SK-N-SH (cell line): ENCODE measurements at regions not wholly inside any gene's neighbourhood (a gene's known extent, or its start where the extent isn't known, plus 50 kb on each side); places are given as distances from the start of the nearest gene placed in this dataset.

Experiments
- CTCF ChIA-PET: fragments of 300-600, 350-600 bp; formaldehyde crosslinking; extraction: SDS; loops from one replicate; lab custom pipeline; 2021; lab: Yijun Ruan, JAX
- POLR2A ChIA-PET: fragments of 350-600 bp; sonication (Branson Sonifier 250); formaldehyde crosslinking; extraction: SDS; loops from one replicate; lab custom pipeline; 2020; ENCODE audit warnings: antibody characterized with exemption, inconsistent platforms; lab: Yijun Ruan, JAX
- DNase-seq: peaks from one replicate; pipeline ENCODE4 v3.0.0; 2012
- H2AFZ ChIP-seq: fragments of 200-600 bp; sonication (generic); 2 replicates; pipeline ENCODE4 v1.8.1; 2016; ENCODE audit warnings: antibody characterized with exemption, mild to moderate bottlenecking, low read depth
- H3F3A ChIP-seq: fragments of 200-600 bp; sonication (generic); replicated peaks from 2 replicates; pipeline ENCODE3; 2016; ENCODE audit warnings: antibody characterized with exemption, mild to moderate bottlenecking; ENCODE audit not compliant: insufficient read depth
- H3K27ac ChIP-seq, 2 experiments: fragments of 200-500 bp in 1 of 2; fragments of 200-600 bp in 1 of 2; sonication (Bioruptor generic) in 1 of 2; sonication (generic), shearing (Covaris generic) in 1 of 2; 2 replicates each; pipeline versions ENCODE4 v1.5.1 to v1.6.1; 2014 to 2016; ENCODE audit warnings: low read depth in 2 of 2, inconsistent platforms in 1 of 2, low read length in 1 of 2, mild to moderate bottlenecking in 1 of 2, mixed read lengths in 1 of 2
- H3K27me3 ChIP-seq: fragments of 200-600 bp; sonication (generic), shearing (Covaris generic); 2 replicates; pipeline ENCODE4 v1.6.1; 2016; ENCODE audit warnings: mixed run types; ENCODE audit not compliant: insufficient read depth
- H3K36me3 ChIP-seq, 2 experiments: fragments of 200-500 bp in 1 of 2; fragments of 200-600 bp in 1 of 2; sonication (Bioruptor generic) in 1 of 2; sonication (generic) in 1 of 2; replicated peaks in 1 of 2; 2 replicates each; pipeline versions ENCODE3 to v1.5.1; 2014 to 2016; ENCODE audit warnings: low read length in 1 of 2, mild to moderate bottlenecking in 1 of 2; ENCODE audit not compliant: insufficient read depth in 2 of 2, control insufficient read depth in 1 of 2
- H3K4me1 ChIP-seq, 2 experiments: fragments of 200-500 bp in 1 of 2; fragments of 200-600 bp in 1 of 2; sonication (Bioruptor generic) in 1 of 2; sonication (generic), shearing (Covaris generic) in 1 of 2; 2 replicates each; pipeline versions ENCODE4 v1.5.1 to v1.6.1; 2014 to 2016; ENCODE audit warnings: low read depth in 1 of 2, low read length in 1 of 2, mixed run types in 1 of 2; ENCODE audit not compliant: insufficient read depth in 2 of 2, control insufficient read depth in 1 of 2
- H3K4me2 ChIP-seq: fragments of 200-600 bp; sonication (generic), shearing (Covaris generic); 2 replicates; pipeline ENCODE4 v1.6.1; 2017; ENCODE audit warnings: mixed run types
- H3K4me3 ChIP-seq, 2 experiments: fragments of 200-500 bp in 1 of 2; fragments of 200-600 bp in 1 of 2; sonication (Bioruptor generic) in 1 of 2; sonication (generic), shearing (Covaris generic) in 1 of 2; 2 replicates each; pipeline versions ENCODE4 v1.5.1 to v1.8.1; 2014 to 2016; ENCODE audit warnings: low read depth in 2 of 2, inconsistent platforms in 1 of 2, low read length in 1 of 2, mild to moderate bottlenecking in 1 of 2, mixed read lengths in 1 of 2, moderate library complexity in 1 of 2
- H3K79me2 ChIP-seq: fragments of 200-600 bp; sonication (generic); 2 replicates; pipeline ENCODE4 v1.8.1; 2017; ENCODE audit warnings: mild to moderate bottlenecking; ENCODE audit not compliant: insufficient read depth
- H3K9ac ChIP-seq: fragments of 200-600 bp; sonication (generic); 2 replicates; pipeline ENCODE4 v1.6.1; 2017; ENCODE audit warnings: mixed run types
- H3K9me2 ChIP-seq: fragments of 200-600 bp; sonication (generic); 2 replicates; pipeline ENCODE4 v1.6.1; 2017; ENCODE audit warnings: mixed run types
- H3K9me3 ChIP-seq: fragments of 200-600 bp; sonication (generic); 2 replicates; pipeline ENCODE4 v1.6.1; 2017; ENCODE audit warnings: mixed run types, mild to moderate bottlenecking, moderate library complexity
- H4K20me1 ChIP-seq: fragments of 200-600 bp; sonication (generic); 2 replicates; pipeline ENCODE4 v1.6.1; 2017; ENCODE audit warnings: mild to moderate bottlenecking, mixed run types; ENCODE audit not compliant: insufficient read depth
- CHD2 ChIP-seq: fragments of 150-350 bp; IDR thresholded peaks from 2 replicates; pipeline ENCODE4 v1.6.1; 2018; ENCODE audit warnings: low read length; ENCODE audit not compliant: partially characterized antibody
- GATA2 ChIP-seq: sonication (generic); formaldehyde crosslinking; IDR thresholded peaks from 2 replicates; pipeline ENCODE4 v1.5.0; 2020; ENCODE audit warnings: mild to moderate bottlenecking, missing genetic modification reagents
- NFIC ChIP-seq: IDR thresholded peaks from 2 replicates; pipeline ENCODE4 v1.4.0; 2012; ENCODE audit warnings: borderline replicate concordance
- POLR2AphosphoS5 ChIP-seq: IDR thresholded peaks from 2 replicates; pipeline ENCODE4 v1.6.1; 2012; ENCODE audit warnings: low read depth, low read length
- RAD21 ChIP-seq: IDR thresholded peaks from 2 replicates; pipeline ENCODE4 v1.6.1; 2012; ENCODE audit warnings: mild to moderate bottlenecking, low read length
- RFX5 ChIP-seq: IDR thresholded peaks from 2 replicates; pipeline ENCODE4 v1.6.1; 2012; ENCODE audit warnings: mild to moderate bottlenecking, improper control_type of control experiment, low read length
- RXRA ChIP-seq: IDR thresholded peaks from 2 replicates; pipeline ENCODE4 v1.4.0; 2012; ENCODE audit warnings: low read depth, mild to moderate bottlenecking, borderline replicate concordance
- WGBS: methylation state at CpG from one replicate; pipeline ENCODE4 v1.1.6; 2017; ENCODE audit warnings: low lambda C conversion rate; 5-methylcytosine and 5-hydroxymethylcytosine counted together
- TF ChIP-seq, protein P1 (sequence below): IDR thresholded peaks from 2 replicates; pipeline ENCODE4 v1.6.1; 2012; ENCODE audit warnings: mild to moderate bottlenecking, low read depth, low read length, moderate library complexity
- TF ChIP-seq, protein P2 (sequence below): IDR thresholded peaks from 2 replicates; pipeline ENCODE4 v1.4.0; 2012; ENCODE audit warnings: low read depth
- TF ChIP-seq, protein P3 (sequence below): IDR thresholded peaks from 2 replicates; pipeline ENCODE4; 2012
- TF ChIP-seq, protein P4 (sequence below): fragments of 150-350 bp; IDR thresholded peaks from 2 replicates; pipeline ENCODE4 v1.6.1; 2016; ENCODE audit warnings: mild to moderate bottlenecking, low read depth, low read length
- TF ChIP-seq, protein P5 (sequence below): fragments of 200-600 bp; sonication (generic); IDR thresholded peaks from 2 replicates; pipeline ENCODE4 v1.6.1; 2017; ENCODE audit warnings: antibody characterized with exemption, mild to moderate bottlenecking, moderate library complexity

DNA sequence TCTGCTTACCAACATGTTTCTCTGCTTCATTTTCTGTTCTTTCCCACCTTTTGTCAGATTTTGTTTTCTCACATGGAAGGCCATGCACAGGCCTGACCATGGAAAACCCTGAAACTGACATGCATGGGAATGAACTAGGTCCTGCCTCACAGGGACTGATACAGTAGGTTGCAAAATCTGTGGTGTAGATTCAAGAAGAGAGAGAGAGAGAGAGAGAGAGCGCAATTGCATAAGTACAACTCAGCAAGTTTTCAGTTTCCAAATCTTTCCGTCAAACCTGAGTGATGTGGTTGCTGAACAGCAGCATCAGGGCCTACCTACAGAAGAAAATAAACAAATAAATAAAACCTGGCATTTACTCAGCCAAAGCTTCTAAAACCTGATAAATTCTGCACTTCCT lies 87.5 kb upstream of the RNF152 start (continued):
- no peak for TF ChIP-seq RFX5
- TF ChIP-seq RXRA: no peak

DNA sequence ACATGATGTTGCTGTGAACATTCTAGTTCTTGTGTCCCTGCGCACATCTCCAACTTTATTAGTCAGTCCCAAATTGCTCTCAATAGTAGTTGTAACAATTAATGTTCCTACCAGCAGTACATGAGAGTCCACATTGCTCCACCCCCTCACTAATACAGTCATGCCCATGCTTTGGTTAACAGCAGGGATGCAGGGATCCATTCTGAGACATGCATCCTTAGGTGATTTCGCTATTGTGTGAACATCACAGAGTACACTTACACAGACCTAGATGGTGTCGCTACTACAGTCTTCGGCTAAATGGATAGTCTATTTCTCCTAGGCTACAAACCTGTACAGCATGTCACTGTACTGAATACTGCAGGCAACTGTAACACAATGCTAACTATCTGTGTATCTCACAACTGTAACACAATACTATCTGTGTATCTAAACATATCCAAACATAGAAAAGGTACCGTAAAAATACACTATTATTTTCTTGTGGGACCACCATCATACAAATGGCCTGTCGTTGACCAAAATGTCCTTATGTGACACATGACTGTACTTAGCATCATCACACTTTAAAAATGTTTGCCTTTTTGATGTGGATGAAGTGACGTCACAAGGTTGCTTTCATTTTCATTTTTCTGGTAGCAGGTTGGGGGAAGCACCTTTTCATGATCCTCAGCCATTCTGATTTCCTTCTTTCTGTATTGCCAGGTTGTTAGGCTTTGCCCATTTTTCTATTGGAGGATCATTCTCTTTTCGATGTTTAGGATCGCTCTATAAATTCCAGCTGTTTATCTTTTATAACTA lies 82.9 kb upstream of the RNF152 start:
- DNase-seq: no peak
- Histone ChIP-seq H4K20me1 (no peaks in the 10 kb centered on the region), H3K4me2 (no peak overlapping the region), H2AFZ (no peak overlapping the region), H3K27ac (no peak overlapping the region), H3K4me1 (no peaks in the 10 kb centered on the region), H3K36me3 (no peaks in the 10 kb centered on the region), H3F3A (peaks cover 10% of the 10 kb centered on the region), H3K9me3 (no peaks in the 10 kb centered on the region), H3K4me3 (no peak overlapping the region), H3K9me2 (no peaks in the 10 kb centered on the region), H3K9ac (no peak overlapping the region), H3K79me2 (no peaks in the 10 kb centered on the region), H3K27me3 (no peaks in the 10 kb centered on the region)
- POLR2A ChIA-PET: no interaction called here
- TF ChIP-seq POLR2AphosphoS5: no peak
- TF ChIP-seq, protein P1, sequence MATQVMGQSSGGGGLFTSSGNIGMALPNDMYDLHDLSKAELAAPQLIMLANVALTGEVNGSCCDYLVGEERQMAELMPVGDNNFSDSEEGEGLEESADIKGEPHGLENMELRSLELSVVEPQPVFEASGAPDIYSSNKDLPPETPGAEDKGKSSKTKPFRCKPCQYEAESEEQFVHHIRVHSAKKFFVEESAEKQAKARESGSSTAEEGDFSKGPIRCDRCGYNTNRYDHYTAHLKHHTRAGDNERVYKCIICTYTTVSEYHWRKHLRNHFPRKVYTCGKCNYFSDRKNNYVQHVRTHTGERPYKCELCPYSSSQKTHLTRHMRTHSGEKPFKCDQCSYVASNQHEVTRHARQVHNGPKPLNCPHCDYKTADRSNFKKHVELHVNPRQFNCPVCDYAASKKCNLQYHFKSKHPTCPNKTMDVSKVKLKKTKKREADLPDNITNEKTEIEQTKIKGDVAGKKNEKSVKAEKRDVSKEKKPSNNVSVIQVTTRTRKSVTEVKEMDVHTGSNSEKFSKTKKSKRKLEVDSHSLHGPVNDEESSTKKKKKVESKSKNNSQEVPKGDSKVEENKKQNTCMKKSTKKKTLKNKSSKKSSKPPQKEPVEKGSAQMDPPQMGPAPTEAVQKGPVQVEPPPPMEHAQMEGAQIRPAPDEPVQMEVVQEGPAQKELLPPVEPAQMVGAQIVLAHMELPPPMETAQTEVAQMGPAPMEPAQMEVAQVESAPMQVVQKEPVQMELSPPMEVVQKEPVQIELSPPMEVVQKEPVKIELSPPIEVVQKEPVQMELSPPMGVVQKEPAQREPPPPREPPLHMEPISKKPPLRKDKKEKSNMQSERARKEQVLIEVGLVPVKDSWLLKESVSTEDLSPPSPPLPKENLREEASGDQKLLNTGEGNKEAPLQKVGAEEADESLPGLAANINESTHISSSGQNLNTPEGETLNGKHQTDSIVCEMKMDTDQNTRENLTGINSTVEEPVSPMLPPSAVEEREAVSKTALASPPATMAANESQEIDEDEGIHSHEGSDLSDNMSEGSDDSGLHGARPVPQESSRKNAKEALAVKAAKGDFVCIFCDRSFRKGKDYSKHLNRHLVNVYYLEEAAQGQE: no peak
- TF ChIP-seq, protein P2, sequence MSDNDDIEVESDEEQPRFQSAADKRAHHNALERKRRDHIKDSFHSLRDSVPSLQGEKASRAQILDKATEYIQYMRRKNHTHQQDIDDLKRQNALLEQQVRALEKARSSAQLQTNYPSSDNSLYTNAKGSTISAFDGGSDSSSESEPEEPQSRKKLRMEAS: no peak
- TF ChIP-seq, protein P3, sequence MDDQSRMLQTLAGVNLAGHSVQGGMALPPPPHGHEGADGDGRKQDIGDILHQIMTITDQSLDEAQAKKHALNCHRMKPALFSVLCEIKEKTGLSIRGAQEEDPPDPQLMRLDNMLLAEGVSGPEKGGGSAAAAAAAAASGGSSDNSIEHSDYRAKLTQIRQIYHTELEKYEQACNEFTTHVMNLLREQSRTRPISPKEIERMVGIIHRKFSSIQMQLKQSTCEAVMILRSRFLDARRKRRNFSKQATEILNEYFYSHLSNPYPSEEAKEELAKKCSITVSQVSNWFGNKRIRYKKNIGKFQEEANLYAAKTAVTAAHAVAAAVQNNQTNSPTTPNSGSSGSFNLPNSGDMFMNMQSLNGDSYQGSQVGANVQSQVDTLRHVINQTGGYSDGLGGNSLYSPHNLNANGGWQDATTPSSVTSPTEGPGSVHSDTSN: no peak
- no peak for TF ChIP-seq CHD2
- no peak for TF ChIP-seq RAD21
- TF ChIP-seq, protein P4, sequence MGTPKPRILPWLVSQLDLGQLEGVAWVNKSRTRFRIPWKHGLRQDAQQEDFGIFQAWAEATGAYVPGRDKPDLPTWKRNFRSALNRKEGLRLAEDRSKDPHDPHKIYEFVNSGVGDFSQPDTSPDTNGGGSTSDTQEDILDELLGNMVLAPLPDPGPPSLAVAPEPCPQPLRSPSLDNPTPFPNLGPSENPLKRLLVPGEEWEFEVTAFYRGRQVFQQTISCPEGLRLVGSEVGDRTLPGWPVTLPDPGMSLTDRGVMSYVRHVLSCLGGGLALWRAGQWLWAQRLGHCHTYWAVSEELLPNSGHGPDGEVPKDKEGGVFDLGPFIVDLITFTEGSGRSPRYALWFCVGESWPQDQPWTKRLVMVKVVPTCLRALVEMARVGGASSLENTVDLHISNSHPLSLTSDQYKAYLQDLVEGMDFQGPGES: no peak
- no peak for TF ChIP-seq NFIC
- TF ChIP-seq GATA2: no peak
- TF ChIP-seq, protein P5, sequence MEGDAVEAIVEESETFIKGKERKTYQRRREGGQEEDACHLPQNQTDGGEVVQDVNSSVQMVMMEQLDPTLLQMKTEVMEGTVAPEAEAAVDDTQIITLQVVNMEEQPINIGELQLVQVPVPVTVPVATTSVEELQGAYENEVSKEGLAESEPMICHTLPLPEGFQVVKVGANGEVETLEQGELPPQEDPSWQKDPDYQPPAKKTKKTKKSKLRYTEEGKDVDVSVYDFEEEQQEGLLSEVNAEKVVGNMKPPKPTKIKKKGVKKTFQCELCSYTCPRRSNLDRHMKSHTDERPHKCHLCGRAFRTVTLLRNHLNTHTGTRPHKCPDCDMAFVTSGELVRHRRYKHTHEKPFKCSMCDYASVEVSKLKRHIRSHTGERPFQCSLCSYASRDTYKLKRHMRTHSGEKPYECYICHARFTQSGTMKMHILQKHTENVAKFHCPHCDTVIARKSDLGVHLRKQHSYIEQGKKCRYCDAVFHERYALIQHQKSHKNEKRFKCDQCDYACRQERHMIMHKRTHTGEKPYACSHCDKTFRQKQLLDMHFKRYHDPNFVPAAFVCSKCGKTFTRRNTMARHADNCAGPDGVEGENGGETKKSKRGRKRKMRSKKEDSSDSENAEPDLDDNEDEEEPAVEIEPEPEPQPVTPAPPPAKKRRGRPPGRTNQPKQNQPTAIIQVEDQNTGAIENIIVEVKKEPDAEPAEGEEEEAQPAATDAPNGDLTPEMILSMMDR: no peak
- WGBS: 93% methylated on average over 9 of the region's 9 CpGs
- CTCF ChIA-PET: no interaction called here
